Esophagus squamous epithelium (tissue), 4 donors: ENCODE measurements at regions not wholly inside any gene's neighbourhood (a gene's known extent, or its start where the extent isn't known, plus 50 kb on each side); places are given as distances from the start of the nearest gene placed in this dataset.
"Not testable (repeated sequence)": the region's sequence is repeated elsewhere in the genome, so short reads cannot be mapped to it uniquely, and the experiment has no call there.

Source experiments
- CTCF ChIP-seq, 6 experiments: fragments of 450-650 bp in 4 of 6; fragments of 200-600 bp in 2 of 6; sonication (generic) in 2 of 6; IDR thresholded peaks; one replicate each; pipeline ENCODE4 v1.5.1; 2016 to 2019; ENCODE audit warnings: antibody characterized with exemption in 6 of 6, mild to moderate bottlenecking in 4 of 6, moderate library complexity in 4 of 6
- POLR2A ChIP-seq, 4 donors: fragments of 450-650 bp; IDR thresholded peaks; one replicate each; pipeline ENCODE4 v1.6.1; 2017; ENCODE audit warnings: antibody characterized with exemption in 4 of 4, mild to moderate bottlenecking in 4 of 4, moderate library complexity in 3 of 4

- TF ChIP-seq CTCF, POLR2A (IDR thresholded peaks at IDR 0.05): not testable (repeated sequence)
Observed at GRCh38 chr7:9620899-9621298, 1187.5 kb downstream of the NXPH1 start.
